GM23338 (cell line): ENCODE measurements at regions not wholly inside any gene's neighbourhood (a gene's known extent, or its start where the extent isn't known, plus 50 kb on each side); places are given as distances from the start of the nearest gene placed in this dataset.

Experiments
- ATAC-seq: fragments of 200-7000 bp; cut with Tn5 transposase; 3 replicates; pipeline ENCODE4 v1.9.1; 2020
- DNase-seq: peaks from one replicate; pipeline ENCODE4 v3.0.0-alpha.2; 2015; ENCODE audit warnings: low spot score
- H2AFZ ChIP-seq: fragments of 200-600 bp; sonication (generic); 2 replicates; pipeline ENCODE4 v1.8.0; 2016; ENCODE audit warnings: antibody characterized with exemption, mild to moderate bottlenecking, moderate library complexity
- H3F3A ChIP-seq: fragments of 200-600 bp; sonication (generic); replicated peaks from 2 replicates; pipeline ENCODE4 v1.8.0; 2017; ENCODE audit warnings: antibody characterized with exemption, mixed run types, low read depth
- H3K27ac ChIP-seq: fragments of 200-600 bp; sonication (generic); 2 replicates; pipeline ENCODE4 v1.6.1; 2016; ENCODE audit warnings: low read depth
- H3K27me3 ChIP-seq: fragments of 200-600 bp; sonication (generic); 2 replicates; pipeline ENCODE4 v1.8.0; 2016; ENCODE audit warnings: mild to moderate bottlenecking, mixed run types, moderate library complexity; ENCODE audit not compliant: insufficient read depth
- H3K36me3 ChIP-seq: fragments of 200-600 bp; sonication (generic); 2 replicates; pipeline ENCODE4 v1.8.0; 2016; ENCODE audit warnings: mild to moderate bottlenecking; ENCODE audit not compliant: insufficient read depth
- H3K4me1 ChIP-seq: fragments of 200-600 bp; sonication (generic); 2 replicates; pipeline ENCODE4 v1.8.0; 2016; ENCODE audit warnings: mild to moderate bottlenecking, moderate library complexity; ENCODE audit not compliant: insufficient read depth
- H3K4me2 ChIP-seq: fragments of 200-600 bp; sonication (generic); 2 replicates; pipeline ENCODE4 v1.7.1; 2017; ENCODE audit warnings: mixed run types
- H3K4me3 ChIP-seq: fragments of 200-600 bp; sonication (generic); 2 replicates; pipeline ENCODE4 v1.6.1; 2016; ENCODE audit warnings: mixed run types
- H3K79me2 ChIP-seq: fragments of 200-600 bp; sonication (generic); replicated peaks from 2 replicates; pipeline ENCODE4 v1.8.0; 2017; ENCODE audit warnings: mild to moderate bottlenecking; ENCODE audit not compliant: insufficient read depth
- H3K9me2 ChIP-seq: fragments of 200-600 bp; sonication (generic); 2 replicates; pipeline ENCODE4 v1.8.0; 2017; ENCODE audit not compliant: insufficient read depth
- H4K20me1 ChIP-seq: fragments of 200-600 bp; sonication (generic); replicated peaks from 2 replicates; pipeline ENCODE4 v1.8.0; 2017; ENCODE audit warnings: mild to moderate bottlenecking; ENCODE audit not compliant: insufficient read depth
- H3K27ac Mint-ChIP-seq: 2 replicates; pipeline ENCODE4 v1.8.0; 2020; ENCODE audit warnings: inconsistent platforms, mild to moderate bottlenecking, moderate library complexity, mixed read lengths
- H3K27me3 Mint-ChIP-seq: 3 replicates; pipeline ENCODE4 v1.8.0; 2022; ENCODE audit warnings: low read depth, mild to moderate bottlenecking, moderate library complexity, mixed read lengths, inconsistent platforms; ENCODE audit not compliant: insufficient read depth, poor library complexity
- H3K36me3 Mint-ChIP-seq: 3 replicates; pipeline ENCODE4 v1.8.0; 2021; ENCODE audit warnings: low read depth, mild to moderate bottlenecking, inconsistent platforms, moderate library complexity, mixed read lengths
- H3K4me1 Mint-ChIP-seq: 3 replicates; pipeline ENCODE4 v1.8.0; 2020; ENCODE audit warnings: mild to moderate bottlenecking, inconsistent platforms, mixed read lengths
- H3K4me3 Mint-ChIP-seq: 3 replicates; pipeline ENCODE4 v1.8.0; 2021; ENCODE audit warnings: moderate library complexity, mild to moderate bottlenecking, inconsistent platforms, mixed read lengths
- H3K9me3 Mint-ChIP-seq: 3 replicates; pipeline ENCODE4 v1.8.0; 2020; ENCODE audit warnings: moderate library complexity, mild to moderate bottlenecking, inconsistent platforms, mixed read lengths
- CREB1 ChIP-seq: fragments of 250-450 bp; sonication (Bioruptor Pico); IDR thresholded peaks from 2 replicates; pipeline ENCODE4 v1.5.0; 2020; ENCODE audit warnings: low read depth, mild to moderate bottlenecking, moderate library complexity
- CTCF ChIP-seq, 2 experiments: fragments of 200-600 bp in 1 of 2; sonication (generic) in 1 of 2; conservative IDR thresholded peaks; 2 replicates each; pipeline versions ENCODE4 v1.5.1 to v1.6.1; 2016 to 2017; ENCODE audit warnings: antibody characterized with exemption in 2 of 2, low read depth in 2 of 2, mild to moderate bottlenecking in 2 of 2, moderate library complexity in 1 of 2
- EZH2 ChIP-seq: fragments of 200-600 bp; sonication (generic); IDR thresholded peaks from one replicate; pipeline ENCODE4 v1.8.0; 2017; ENCODE audit warnings: antibody characterized with exemption, mild to moderate bottlenecking, low read depth; ENCODE audit not compliant: unreplicated experiment
- EZH2phosphoT487 ChIP-seq: fragments of 200-600 bp; sonication (generic); IDR thresholded peaks from one replicate; pipeline ENCODE4 v1.8.1; 2018; ENCODE audit warnings: antibody characterized with exemption; ENCODE audit not compliant: unreplicated experiment
- JUNB ChIP-seq: IDR thresholded peaks from one replicate; pipeline ENCODE4 v1.6.1; 2016; ENCODE audit warnings: antibody characterized with exemption; ENCODE audit not compliant: unreplicated experiment
- NANOG ChIP-seq: IDR thresholded peaks from 2 replicates; pipeline ENCODE4 v1.6.1; 2016; ENCODE audit warnings: antibody characterized with exemption, borderline replicate concordance
- POLR2AphosphoS5 ChIP-seq: IDR thresholded peaks from 2 replicates; pipeline ENCODE4 v1.6.1; 2016; ENCODE audit warnings: antibody characterized with exemption, low read depth
- REST ChIP-seq: IDR thresholded peaks from one replicate; pipeline ENCODE4 v1.6.1; 2018; ENCODE audit warnings: antibody characterized with exemption; ENCODE audit not compliant: unreplicated experiment
- STAT1 ChIP-seq: IDR thresholded peaks from one replicate; pipeline ENCODE4 v1.6.1; 2016; ENCODE audit warnings: antibody characterized with exemption; ENCODE audit not compliant: unreplicated experiment
- ZNF114 ChIP-seq: fragments of 250-450 bp; sonication (Bioruptor Pico); IDR thresholded peaks from 2 replicates; pipeline ENCODE4 v1.5.0; 2020; ENCODE audit warnings: mild to moderate bottlenecking, moderate library complexity
- ZNF331 ChIP-seq: fragments of 250-450 bp; sonication (Bioruptor Pico); IDR thresholded peaks from 2 replicates; pipeline ENCODE4 v1.5.0; 2020; ENCODE audit warnings: low read depth, mild to moderate bottlenecking, moderate library complexity
- ZNF462 ChIP-seq: fragments of 250-450 bp; sonication (Bioruptor Pico); IDR thresholded peaks from 2 replicates; pipeline ENCODE4 v1.5.0; 2020; ENCODE audit warnings: mild to moderate bottlenecking, moderate library complexity
- TF ChIP-seq, protein P1 (sequence below): IDR thresholded peaks from 2 replicates; pipeline ENCODE4 v1.6.1; 2016; ENCODE audit warnings: antibody characterized with exemption

GRCh38 chr15:70166506-70167087, 68.9 kb upstream of the TLE3 start:
- ATAC-seq: no peak

More at GRCh38 chr15:70166506-70167087, 68.9 kb upstream of the TLE3 start:
- H3K9me2 ChIP-seq: no peaks in the 10 kb centered on the region
- H3K27me3 ChIP-seq: no peaks in the 10 kb centered on the region
- no peaks in the 10 kb centered on the region for H4K20me1 ChIP-seq
- no peak overlapping the region for H3K4me2 ChIP-seq
- no peak overlapping the region for H3K27ac Mint-ChIP-seq
- H3K4me3 Mint-ChIP-seq: no peak overlapping the region
- H3K79me2 ChIP-seq: no peaks in the 10 kb centered on the region
- H3K36me3 ChIP-seq: no peaks in the 10 kb centered on the region
- H3K9me3 Mint-ChIP-seq: no peaks in the 10 kb centered on the region
- no peaks in the 10 kb centered on the region for H3K4me1 ChIP-seq
- no peaks in the 10 kb centered on the region for H3F3A ChIP-seq
- H2AFZ ChIP-seq: no peak overlapping the region
- TF ChIP-seq JUNB (no peak), ZNF331 (CRISPR knock-in tag) (no peak), ZNF462 (no peak), CREB1 (CRISPR knock-in tag) (no peak), EZH2 (no peak), CTCF (conservative IDR thresholded peaks at IDR 0.05; ENCODE audit: low read depth in 2 of 2) (no peak), EZH2phosphoT487 (no peak), STAT1 (no peak), ZNF114 (CRISPR knock-in tag) (no peak), POLR2AphosphoS5 (no peak), REST (no peak), NANOG (no peak)
- TF ChIP-seq, protein P1, sequence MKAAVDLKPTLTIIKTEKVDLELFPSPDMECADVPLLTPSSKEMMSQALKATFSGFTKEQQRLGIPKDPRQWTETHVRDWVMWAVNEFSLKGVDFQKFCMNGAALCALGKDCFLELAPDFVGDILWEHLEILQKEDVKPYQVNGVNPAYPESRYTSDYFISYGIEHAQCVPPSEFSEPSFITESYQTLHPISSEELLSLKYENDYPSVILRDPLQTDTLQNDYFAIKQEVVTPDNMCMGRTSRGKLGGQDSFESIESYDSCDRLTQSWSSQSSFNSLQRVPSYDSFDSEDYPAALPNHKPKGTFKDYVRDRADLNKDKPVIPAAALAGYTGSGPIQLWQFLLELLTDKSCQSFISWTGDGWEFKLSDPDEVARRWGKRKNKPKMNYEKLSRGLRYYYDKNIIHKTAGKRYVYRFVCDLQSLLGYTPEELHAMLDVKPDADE: no peak
- no peaks in the 10 kb centered on the region for H3K36me3 Mint-ChIP-seq
- no peak overlapping the region for H3K27ac ChIP-seq
- H3K27me3 Mint-ChIP-seq: peaks cover 6% of the 10 kb centered on the region
- peaks cover 11% of the 10 kb centered on the region; the same call in 2 of the 3 replicates for H3K4me1 Mint-ChIP-seq
- no peak for DNase-seq
- H3K4me3 ChIP-seq: no peak overlapping the region
